ENCODE measurements at regions not wholly inside any gene's neighbourhood (a gene's known extent, or its start where the extent isn't known, plus 50 kb on each side); places are given as distances from the start of the nearest gene placed in this dataset.

GRCh38 chr9:85215416-85215815 is 526.3 kb downstream of the AGTPBP1 start:
- in situ Hi-C loops (cut with HindIII; ENCODE audit: low sequenced_read_pairs): no loop called here

- in situ Hi-C loops (cut with HindIII; ENCODE audit: low sequenced_read_pairs): no loop called here
Observed at GRCh38 chr9:85213650-85214607, 527.8 kb downstream of the AGTPBP1 start.

- in situ Hi-C loops (cut with HindIII; ENCODE audit: low sequenced_read_pairs): no loop called here
Observed at GRCh38 chr9:85212887-85213286, 528.9 kb downstream of the AGTPBP1 start.

- in situ Hi-C loops (cut with HindIII; ENCODE audit: low sequenced_read_pairs): no loop called here
Observed at GRCh38 chr9:85212209-85212608, 529.5 kb downstream of the AGTPBP1 start.

GRCh38 chr9:85208666-85209065 is 533.1 kb downstream of the AGTPBP1 start:
- in situ Hi-C loops (cut with HindIII; ENCODE audit: low sequenced_read_pairs): no loop called here

GRCh38 chr9:85204176-85204575 is 534.6 kb downstream of the NTRK2 start:
- in situ Hi-C loops (cut with HindIII; ENCODE audit: low sequenced_read_pairs): no loop called here

- in situ Hi-C loops (cut with HindIII; ENCODE audit: low sequenced_read_pairs): no loop called here
Observed at GRCh38 chr9:85202596-85202995, 533.1 kb downstream of the NTRK2 start.

GRCh38 chr9:85200726-85201404 is 531.3 kb downstream of the NTRK2 start:
- in situ Hi-C loops (cut with HindIII; ENCODE audit: low sequenced_read_pairs): no loop called here

- in situ Hi-C loops (cut with HindIII; ENCODE audit: low sequenced_read_pairs): no loop called here
Observed at GRCh38 chr9:85199866-85200495, 530.5 kb downstream of the NTRK2 start.

GRCh38 chr9:85192750-85193149 is 523.2 kb downstream of the NTRK2 start:
- in situ Hi-C loops (cut with HindIII; ENCODE audit: low sequenced_read_pairs): no loop called here

GRCh38 chr9:85186218-85186585 is 516.7 kb downstream of the NTRK2 start:
- in situ Hi-C loops (cut with HindIII; ENCODE audit: low sequenced_read_pairs): no loop called here

- in situ Hi-C loops (cut with HindIII; ENCODE audit: low sequenced_read_pairs): no loop called here
Observed at GRCh38 chr9:85185486-85186217, 516.1 kb downstream of the NTRK2 start.

GRCh38 chr9:85182383-85182782 is 512.9 kb downstream of the NTRK2 start:
- in situ Hi-C loops (cut with HindIII; ENCODE audit: low sequenced_read_pairs): no loop called here

GRCh38 chr9:85178474-85178873 is 508.9 kb downstream of the NTRK2 start:
- in situ Hi-C loops (cut with HindIII; ENCODE audit: low sequenced_read_pairs): no loop called here

- in situ Hi-C loops (cut with HindIII; ENCODE audit: low sequenced_read_pairs): no loop called here
Observed at GRCh38 chr9:85173967-85174366, 504.4 kb downstream of the NTRK2 start.

GRCh38 chr9:85172001-85172978 is 502.8 kb downstream of the NTRK2 start:
- in situ Hi-C loops (cut with HindIII; ENCODE audit: low sequenced_read_pairs): no loop called here

- in situ Hi-C loops (cut with HindIII; ENCODE audit: low sequenced_read_pairs): no loop called here
Observed at GRCh38 chr9:85171163-85171562, 501.6 kb downstream of the NTRK2 start.

GRCh38 chr9:85168412-85168811 is 498.9 kb downstream of the NTRK2 start:
- in situ Hi-C loops (cut with HindIII; ENCODE audit: low sequenced_read_pairs): no loop called here

- in situ Hi-C loops (cut with HindIII; ENCODE audit: low sequenced_read_pairs): no loop called here
Observed at GRCh38 chr9:85167146-85167545, 497.6 kb downstream of the NTRK2 start.

GRCh38 chr9:85163825-85164224 is 494.3 kb downstream of the NTRK2 start:
- in situ Hi-C loops (cut with HindIII; ENCODE audit: low sequenced_read_pairs): no loop called here

Data from DLD1 (cell line).